Stimulated activated CD4-positive, alpha-beta T cell treated with anti-CD3 and anti-CD28 coated beads, TNF-alpha, amount 100 ng/mL, for 4 hours (primary cell): ENCODE measurements at regions not wholly inside any gene's neighbourhood (a gene's known extent, or its start where the extent isn't known, plus 50 kb on each side); places are given as distances from the start of the nearest gene placed in this dataset.
"Not testable (repeated sequence)": the region's sequence is repeated elsewhere in the genome, so short reads cannot be mapped to it uniquely, and the experiment has no call there.

ENCODE experiments used
- DNase-seq, 3 experiments: peaks; one replicate each; pipeline ENCODE4 v3.0.0-alpha.2; 2020; ENCODE audit warnings: low read depth in 3 of 3

DNA sequence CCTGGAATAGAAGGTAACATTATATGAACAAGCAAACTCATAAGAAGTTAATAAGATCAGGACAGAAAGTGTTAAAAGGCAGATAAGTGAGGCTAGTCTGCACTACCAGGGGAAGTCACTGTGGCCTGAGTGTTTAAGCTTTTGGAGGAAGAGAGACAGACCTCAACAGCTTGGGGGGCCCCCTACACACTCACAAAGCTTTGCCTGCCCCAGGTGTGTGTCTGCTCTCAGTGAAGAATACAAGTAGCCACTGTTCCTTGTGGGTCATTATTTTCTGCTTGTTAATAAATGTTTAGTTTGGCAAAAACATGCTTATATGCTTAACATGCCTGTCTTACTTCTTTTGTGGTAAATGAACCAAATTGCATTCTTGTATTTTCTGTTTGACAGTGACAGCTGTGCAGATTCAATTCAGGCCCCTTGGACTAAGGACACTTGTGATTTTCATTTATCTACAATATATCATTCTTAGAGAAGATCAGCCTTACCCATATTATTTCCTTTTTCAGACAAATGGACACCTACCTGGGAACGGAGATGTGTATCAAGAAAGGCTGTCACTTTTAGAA, 50.7 kb upstream of the C12orf71 start:
- DNase-seq: no peak

DNA sequence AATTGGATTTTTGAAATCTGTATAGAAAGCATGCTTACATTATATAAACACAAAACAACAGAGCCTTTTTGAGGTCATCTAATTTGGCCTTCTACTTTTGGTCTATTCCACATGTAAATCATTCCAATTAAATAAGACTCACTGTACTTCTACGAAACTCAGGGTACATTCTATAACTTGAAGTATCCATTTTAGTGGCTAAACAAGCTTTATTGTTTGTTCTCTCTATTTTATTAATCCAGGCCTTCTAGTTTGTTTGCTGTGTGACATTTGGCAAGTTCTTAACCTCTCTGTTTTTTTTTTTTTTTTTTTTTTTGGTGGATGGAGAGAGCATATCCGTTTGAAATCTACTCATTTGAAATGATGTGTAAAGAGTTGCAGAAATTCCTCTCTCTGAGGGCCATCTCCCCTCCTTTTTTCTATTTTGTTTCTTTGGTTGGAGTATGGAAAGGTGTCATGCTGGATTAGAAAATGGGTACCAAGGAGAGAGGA, 58.1 kb upstream of the C12orf71 start:
- no peak for DNase-seq

DNA sequence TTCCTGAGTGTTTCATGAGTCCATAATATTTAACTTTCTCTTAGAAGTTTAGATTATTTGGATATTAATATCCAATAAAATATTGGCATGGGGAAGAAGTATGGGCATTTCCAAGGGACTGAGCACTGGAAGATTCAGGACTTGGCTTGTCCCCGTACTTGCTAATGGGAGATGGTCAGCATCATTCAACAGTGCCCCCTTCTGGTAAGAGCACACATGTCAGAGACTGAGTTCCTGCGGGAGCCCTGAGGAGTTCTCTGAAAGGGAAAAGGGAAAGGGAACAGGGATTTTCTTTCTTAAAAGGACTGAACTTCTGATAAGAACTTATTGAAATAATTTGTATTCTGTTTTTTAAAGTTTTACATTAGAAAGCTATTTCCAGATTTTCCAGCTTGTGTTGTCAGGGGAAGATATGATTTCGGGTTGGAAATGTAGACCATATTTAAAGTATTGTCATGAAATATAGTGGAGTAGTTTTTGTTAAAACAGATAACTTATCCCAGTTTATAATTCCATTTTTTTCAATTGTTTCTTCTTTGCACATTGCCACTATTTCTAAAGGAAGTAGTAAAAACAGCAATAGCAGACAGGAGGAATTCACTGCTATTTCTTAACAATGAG, 59.8 kb upstream of the C12orf71 start:
- no peak for DNase-seq

DNA sequence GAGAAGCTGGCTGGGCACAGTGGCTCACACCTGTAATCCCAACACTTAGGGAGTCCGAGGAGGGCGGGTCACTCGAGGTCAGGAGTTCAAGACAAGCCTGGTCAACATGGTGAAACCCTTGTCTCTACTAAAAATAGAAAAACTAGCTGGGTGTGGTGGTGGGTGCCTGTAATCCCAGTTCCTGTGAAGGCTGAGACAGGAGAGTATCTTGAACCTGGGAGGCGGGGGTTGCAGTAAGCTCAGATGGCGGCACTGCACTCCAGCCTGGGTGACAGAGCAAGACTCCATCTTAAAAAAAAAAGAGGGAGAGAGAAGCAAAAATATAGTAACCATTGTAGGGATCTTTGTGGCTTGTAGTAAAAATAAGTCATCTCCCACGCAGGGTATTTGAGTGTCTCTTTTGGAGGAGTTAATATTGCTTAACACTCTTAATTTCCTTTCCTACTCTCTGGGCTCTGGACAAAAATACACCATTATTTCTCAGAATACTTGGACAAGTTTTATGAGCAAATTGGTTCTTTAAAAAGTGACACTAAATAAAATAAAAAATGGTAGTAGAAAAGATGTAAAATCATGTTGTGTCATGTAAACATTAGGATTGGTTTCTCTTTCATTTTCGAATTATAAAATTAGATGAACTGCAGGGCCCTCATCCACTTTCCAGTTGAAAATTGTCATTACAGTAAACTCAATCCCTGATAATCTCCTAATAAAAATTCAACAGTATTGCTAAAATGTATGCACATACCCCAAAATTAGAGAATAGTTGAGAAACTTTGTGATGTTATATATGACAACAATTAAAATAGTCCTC, 61.1 kb upstream of the C12orf71 start:
- no peak for DNase-seq

DNA sequence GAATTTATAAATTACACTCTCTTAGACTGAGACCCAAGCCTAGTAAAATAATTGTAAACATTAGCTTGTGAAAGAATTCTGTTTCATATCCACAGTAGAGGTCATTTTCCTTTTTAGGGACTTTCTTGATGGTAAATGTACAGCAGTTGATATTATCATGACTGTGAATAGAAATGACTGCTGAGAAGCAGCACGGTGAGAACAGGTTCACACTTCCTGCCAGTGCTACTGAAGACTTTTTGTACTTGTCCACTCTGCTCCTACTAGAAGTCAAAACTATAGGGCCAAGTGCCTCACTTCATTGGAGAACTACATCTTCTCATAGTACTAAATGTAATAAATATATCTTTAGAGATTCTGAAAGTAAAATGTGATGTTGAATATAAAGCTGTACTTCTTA, 63.3 kb upstream of the C12orf71 start:
- not testable (repeated sequence) for DNase-seq

DNA sequence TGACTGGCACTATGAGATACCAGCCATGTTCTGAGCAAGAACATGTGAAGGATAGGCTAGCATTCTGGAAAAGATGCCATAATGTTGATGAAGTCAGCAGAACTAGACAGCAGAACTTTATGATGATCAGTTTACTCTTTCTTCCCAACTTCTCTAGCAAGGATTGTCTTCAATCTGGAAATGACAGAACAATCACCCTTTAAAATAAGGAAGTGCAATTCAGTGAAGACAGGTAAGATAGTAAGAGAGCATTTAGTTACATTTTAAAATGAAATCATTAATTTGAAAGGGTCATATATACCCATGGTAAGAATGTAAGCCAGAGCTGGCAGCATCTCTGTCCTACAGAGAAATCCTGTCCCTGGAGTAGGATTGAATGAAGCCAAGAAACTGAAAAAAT, 66.0 kb upstream of the C12orf71 start:
- DNase-seq: no peak

DNA sequence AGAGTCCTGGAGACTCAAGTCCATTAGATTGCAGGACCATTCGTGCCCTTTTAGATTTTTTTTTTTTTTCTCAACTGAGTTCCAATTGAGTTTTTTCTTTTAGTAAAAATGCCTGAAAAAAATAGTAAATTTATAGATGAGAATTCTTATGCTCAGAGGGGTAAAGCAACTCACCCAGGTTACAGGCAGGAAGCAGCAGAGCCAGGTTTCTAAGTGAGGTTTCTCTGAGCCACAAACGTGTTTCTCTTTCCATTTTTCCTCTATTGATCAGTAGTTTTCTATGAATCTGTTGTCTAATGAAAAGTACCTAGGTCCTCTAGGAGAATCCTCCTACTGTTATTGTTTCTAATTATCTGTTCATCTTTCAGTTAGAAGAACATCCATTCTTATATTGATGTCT, 66.4 kb upstream of the C12orf71 start:
- no peak for DNase-seq

DNA sequence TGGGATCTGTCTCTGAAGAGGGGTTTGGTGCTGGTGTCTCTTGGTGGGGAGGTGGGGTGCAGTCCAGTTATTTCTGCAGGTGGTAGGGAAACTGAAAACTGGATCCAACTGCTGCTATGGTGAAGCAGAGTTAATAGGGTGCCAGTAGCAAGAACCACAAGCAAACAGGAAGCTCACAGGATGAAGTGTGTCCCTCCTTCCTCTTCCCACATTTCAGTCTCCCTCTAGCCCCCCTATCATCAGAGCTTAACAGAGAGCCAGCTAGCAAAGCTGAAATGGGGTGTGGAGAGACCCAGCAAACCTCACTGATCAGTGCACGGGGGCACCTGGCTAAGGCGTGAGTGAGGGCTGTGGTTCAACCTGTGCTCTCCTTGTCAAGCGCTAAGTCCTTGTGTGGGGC, 69.1 kb upstream of the C12orf71 start:
- DNase-seq: no peak

DNA sequence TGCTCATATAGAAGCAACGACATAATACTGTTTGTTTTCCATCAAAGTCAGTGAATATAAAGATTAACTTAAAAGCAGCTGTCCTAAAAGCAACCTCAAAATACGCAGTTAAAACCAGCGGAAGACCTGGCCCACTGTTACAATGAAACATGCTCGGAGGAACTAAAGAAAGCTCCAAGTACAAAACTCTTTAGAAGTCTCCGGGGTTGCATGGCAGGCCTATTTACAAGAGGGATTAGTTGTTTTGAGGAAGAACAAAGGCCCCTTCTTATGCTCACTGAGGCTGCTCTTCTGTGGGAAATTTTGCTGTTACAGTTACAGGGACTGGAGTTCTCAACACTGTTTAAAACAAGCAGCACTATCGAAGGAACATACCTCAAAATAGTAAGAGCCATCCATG, 75.9 kb upstream of the C12orf71 start:
- no peak for DNase-seq

DNA sequence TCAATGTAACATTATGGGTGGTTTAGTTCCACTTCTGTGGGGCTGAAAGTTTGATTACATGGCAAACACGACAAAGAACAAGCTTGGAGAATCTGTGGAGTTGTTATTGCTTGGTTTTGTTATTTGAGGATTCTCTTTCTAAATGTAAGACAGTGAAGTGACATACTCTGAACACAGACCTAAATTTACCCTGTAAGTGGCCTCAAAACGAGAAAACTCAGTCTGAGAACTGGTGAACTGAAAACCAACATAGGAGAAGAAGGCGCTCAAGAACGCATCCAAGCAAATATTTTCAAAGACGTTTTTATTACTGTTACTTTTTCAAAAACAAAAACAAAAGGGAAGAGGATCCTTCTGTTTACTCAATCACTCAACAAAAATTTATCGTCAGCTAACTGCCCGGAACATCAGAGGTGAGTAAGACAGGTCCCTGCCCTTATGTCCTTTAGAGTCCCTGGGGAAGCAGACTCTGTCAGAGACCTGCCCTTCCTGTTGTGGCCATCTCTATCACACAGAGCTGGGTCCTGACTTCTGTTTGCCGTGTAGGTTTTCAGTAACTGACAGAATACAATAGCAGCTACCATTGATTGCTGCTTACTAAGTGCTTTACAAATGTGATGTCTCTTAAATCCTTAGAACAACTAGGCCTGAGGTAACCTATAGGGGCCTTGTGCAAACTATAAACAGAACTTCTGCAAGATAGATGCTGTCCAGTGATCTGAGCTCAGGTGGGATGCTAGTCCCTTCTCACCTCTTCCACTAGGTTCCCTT, 79.3 kb upstream of the C12orf71 start:
- no peak for DNase-seq

DNA sequence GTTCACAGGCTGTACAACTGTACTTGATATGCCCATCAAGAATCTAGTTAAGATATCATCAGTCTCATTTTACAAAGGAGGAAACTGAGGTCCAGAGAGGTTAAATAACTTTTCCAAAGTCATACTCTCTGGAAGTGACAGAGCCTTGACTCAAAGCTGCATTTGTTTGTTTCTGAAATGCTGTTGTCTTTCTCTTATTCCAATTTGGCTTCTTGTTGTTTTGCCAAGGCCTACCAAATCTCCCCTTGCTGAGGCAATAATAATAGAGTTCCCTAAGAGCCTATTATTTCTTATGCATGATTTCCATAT, 79.8 kb upstream of the C12orf71 start:
- DNase-seq: no peak

DNA sequence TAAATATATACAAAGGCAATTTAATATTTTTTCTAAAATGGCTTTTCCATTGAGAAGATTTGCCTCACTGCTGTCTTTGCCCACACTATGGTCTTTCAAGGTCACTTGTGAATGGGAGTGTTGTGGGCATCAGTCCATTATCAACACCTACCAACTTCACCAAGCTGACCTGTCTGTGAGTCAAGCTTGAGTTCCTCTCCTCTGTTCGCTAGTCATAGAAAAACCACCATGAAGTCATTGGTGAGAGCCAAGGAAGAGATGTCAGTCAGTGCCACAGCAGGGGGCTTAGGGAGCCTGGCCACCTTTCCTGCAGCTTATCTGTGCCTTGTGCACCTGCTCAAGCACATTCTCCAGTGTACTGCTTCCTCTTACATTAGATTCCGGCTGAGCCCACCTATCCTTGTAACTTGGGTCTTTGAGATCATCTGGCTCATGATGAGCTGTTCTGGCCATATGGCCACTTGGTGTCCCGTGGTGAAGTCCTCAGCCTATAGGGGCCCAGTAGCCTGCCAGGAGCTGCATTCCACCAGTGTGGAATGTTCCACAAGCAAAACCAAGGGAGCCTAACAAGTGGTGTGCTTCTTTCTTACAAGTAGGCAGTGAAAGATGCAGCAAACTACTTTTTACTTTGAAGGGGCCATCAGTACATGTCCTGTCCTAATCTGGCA, 80.8 kb upstream of the C12orf71 start:
- no peak for DNase-seq

DNA sequence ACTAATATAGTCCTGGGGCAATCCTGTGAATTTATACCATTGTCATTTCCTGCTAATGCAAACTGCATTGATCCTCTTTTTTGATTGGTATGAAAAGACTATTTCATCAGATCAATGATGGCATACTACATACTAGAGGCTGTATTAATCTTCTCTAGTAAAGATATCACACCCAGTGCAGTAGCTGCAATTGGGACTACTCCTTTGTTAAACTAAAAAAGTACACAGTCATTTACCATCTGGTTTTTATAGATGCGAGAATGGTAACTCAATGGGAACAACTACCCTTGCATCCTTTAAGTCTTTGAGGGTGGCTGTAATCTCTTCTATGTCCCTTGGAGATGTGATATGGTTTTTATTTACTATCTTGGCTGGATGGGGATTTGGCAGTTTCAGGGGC, 80.2 kb upstream of the STK38L start:
- DNase-seq: no peak

DNA sequence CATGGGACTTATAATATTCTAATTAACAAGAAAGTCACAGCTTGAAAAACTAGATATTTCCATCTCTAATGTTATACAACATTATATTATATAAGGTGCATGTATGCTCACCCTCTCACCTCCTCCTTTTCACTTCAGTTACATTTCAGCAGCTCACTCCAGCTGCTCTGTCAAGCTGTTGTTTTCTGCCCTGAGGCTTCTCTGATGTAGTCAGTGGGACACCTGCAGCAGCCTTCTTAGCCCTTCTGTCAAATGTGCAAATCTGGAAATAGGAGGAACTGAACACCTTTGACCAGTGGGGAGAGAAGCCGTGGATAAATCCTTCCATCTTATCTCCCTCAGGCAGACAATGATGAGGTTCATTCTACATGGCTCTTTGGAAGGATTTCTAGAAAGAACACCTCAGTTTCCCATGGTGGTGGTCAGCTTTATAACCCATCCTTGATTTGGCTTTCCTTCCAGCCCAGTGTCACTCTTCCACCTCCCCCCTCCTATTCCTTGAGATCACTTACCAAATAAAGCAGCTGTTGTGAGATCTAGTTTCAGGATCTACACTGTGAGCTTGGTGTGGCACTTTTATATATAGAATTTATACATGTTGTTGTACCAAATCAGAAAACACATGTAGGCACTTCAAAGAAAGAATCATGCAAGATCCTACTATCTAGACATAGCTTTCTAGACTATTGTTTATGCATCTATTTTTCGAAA, 79.6 kb upstream of the STK38L start:
- no peak for DNase-seq

DNA sequence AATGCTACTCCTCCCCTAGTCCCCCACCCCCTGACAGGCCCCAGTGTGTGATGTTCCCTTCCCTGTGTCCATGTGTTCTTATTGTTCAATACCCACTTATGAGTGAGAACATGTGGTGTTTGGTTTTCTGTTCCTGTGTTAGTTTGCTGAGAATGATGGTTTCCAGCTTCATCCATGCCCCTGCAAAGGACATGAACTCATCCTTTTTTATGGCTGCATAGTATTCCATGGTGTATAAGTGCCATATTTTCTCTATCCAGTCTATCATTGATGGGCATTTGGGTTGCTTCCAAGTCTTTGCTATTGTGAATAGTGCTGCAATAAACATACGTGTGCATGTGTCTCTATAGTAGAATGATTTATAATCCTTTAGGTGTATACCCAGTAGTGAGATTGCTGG, 78.1 kb upstream of the STK38L start:
- not testable (repeated sequence) for DNase-seq

DNA sequence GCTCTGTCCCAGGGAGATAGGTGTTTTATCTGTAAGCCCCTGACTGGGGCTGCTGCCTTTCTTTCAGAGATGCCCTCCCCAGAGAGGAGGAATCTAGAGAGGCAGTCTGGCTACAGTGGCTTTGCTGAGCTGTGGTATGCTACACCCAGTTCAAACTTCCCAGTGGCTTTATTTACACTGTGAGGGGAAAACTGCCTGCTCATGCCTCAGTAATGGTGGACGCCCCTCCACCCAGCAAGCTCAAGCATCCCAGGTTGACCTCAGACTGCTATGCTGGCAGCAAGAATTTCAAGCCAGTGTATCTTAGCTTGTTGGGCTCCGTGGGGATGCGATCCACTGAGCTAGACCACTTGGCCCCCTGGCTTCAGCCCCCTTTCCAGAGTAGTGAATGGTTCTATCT, 72.6 kb upstream of the STK38L start:
- DNase-seq: not testable (repeated sequence)

DNA sequence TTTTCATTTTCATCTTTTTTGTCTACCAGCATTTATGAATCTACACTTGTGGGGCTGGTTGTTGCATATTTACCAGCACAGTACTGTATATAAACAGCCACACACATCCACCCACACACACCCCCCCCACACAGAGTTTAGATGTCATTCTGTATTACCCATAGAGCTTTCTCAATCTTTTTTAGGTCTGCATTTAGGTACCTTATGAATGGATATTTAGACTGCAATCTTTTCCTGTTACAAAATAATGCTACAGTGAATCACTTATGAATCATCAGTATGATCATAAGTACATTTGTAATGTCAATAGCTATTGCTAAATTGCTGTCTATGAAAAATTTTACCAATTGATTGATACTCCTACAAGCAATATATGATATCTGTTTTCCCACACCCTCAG, 67.3 kb upstream of the STK38L start:
- peak in 1 of 3 experiments; percentile 16 for DNase-seq

DNA sequence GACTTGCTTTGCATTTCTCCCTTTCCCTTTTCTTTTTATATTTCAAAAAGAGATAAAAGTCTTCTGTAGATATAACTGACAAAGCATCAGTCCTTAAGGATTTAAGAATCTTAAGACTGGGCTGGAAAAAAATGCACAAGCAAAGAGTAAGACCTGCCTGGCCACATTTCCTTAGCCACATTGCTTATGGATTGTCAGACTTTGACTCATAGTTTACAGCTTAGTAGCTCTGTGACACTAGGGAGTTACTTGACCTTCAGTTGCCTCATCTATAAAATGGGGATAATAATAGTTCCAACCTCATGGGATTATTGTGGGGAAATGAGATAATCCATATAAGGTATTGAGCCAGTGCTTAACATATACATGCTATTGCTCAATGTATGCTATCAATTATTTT, 66.4 kb upstream of the STK38L start:
- DNase-seq: no peak

DNA sequence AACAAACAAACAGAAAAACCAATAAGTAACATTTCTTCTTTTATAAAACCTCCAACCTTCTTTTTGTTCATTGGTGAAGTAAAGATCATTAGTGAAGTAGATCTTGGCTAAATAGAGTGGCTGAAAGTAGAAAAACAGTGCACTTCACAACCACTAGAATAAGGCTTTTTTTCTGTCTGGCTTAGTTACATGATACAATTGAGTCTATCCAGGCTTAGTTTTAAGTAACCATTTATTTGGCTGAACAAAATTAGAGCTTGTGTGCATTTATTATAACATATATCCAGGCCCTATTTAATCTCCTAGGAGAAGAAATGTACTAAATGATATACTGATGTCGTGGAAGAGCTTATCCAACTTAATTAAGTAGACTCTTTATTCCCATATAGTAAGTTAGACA, 65.8 kb upstream of the STK38L start:
- DNase-seq: no peak

DNA sequence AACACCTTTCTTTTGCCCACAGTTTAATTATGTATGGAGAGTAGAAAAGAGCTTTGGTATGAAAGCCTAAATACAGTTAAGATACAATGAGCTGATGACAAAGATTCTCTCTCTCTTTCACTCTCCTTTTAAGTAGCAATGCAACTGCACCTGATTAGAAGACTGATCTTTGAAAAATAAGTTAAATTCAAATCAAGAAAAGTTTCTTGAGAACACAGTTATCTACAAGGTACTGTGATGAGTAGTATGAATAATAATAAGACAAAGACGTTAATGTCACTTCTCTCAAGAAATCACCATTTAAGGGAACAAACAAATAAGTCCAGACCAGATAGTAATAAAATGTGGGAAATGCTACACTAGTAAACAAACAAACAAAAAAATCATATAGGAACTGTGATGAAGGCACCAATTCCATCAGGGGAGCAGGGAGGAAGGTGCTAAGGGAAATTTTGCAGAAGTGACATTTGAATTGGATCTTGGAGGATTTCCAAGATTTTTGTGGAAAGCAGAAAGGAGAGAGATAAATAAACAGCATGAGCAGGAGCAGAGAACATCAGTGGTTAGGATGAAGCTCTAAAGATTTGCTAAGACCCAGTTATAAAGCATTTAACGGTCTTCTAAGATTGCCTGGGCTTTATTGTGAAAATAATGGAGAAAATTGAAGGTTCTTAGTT, 65.2 kb upstream of the STK38L start:
- no peak for DNase-seq
